ENCODE measurements at regions not wholly inside any gene's neighbourhood (a gene's known extent, or its start where the extent isn't known, plus 50 kb on each side); places are given as distances from the start of the nearest gene placed in this dataset.

DNA sequence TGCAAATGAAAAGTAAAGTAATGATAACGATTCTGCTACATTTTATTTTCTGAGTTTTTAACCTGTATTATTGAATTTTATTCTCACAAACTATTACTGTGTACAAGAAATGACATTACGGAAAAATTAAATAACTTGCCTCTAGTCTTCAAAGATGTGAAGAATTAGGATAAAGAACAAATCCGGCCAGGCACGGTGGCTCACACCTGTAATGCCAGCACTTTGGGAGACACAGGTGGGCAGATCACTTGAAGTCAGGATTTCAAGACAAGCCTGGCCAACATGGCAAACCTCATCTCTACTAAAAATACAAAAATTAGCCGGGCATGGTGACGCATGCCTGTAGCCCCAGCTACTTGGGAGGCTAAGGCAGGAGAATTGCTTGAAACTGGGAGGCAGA is 1584.4 kb upstream of the SEL1L start:
- Histone ChIP-seq H3K27ac (no peak overlapping the region), H3K4me1 (no peaks in the 10 kb centered on the region), H3K9ac (no peak overlapping the region), H3K4me2 (ENCODE audit: low read length) (no peak overlapping the region), H3K4me3 (ENCODE audit: low read depth, low read length) (no peak overlapping the region), H3K79me2 (no peaks in the 10 kb centered on the region), H3K27me3 (ENCODE audit: control insufficient read depth, insufficient read depth, low read length) (no peaks in the 10 kb centered on the region), H3K36me3 (ENCODE audit: control insufficient read depth, insufficient read depth, low read length) (no peaks in the 10 kb centered on the region), H3K9me3 (ENCODE audit: control insufficient read depth, low read length) (no peaks in the 10 kb centered on the region), H2AFZ (no peak overlapping the region)
- TF ChIP-seq, protein P1, sequence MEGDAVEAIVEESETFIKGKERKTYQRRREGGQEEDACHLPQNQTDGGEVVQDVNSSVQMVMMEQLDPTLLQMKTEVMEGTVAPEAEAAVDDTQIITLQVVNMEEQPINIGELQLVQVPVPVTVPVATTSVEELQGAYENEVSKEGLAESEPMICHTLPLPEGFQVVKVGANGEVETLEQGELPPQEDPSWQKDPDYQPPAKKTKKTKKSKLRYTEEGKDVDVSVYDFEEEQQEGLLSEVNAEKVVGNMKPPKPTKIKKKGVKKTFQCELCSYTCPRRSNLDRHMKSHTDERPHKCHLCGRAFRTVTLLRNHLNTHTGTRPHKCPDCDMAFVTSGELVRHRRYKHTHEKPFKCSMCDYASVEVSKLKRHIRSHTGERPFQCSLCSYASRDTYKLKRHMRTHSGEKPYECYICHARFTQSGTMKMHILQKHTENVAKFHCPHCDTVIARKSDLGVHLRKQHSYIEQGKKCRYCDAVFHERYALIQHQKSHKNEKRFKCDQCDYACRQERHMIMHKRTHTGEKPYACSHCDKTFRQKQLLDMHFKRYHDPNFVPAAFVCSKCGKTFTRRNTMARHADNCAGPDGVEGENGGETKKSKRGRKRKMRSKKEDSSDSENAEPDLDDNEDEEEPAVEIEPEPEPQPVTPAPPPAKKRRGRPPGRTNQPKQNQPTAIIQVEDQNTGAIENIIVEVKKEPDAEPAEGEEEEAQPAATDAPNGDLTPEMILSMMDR (IDR thresholded peaks at IDR 0.05): no peak

DNA sequence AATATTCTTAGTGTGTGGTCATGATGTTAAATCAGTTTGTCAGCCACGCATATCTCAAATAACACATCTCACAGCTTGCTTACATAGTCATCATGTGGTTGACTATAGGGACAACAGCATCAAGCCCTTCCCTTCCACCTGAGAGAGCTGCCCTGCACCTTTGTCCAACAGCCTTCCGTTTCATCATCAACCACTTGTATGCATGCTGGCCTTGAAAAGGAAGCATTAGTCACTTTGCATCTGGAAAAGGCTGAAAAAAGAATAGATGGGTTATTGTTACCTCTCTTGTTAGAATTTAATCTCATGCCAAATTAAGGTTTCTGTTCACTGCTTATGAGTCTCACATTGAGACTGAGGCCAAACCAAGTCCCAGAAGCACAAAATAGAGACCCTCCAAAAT is 1586.5 kb upstream of the SEL1L start:
- TF ChIP-seq, protein P1 (IDR thresholded peaks at IDR 0.05): no peak
- no peaks in the 10 kb centered on the region for H3K36me3 ChIP-seq (ENCODE audit: control insufficient read depth, insufficient read depth, low read length)
- H3K9ac ChIP-seq: no peak overlapping the region
- H3K79me2 ChIP-seq: no peaks in the 10 kb centered on the region
- H3K27ac ChIP-seq: no peak overlapping the region
- no peaks in the 10 kb centered on the region for H3K27me3 ChIP-seq (ENCODE audit: control insufficient read depth, insufficient read depth, low read length)
- H3K9me3 ChIP-seq (ENCODE audit: control insufficient read depth, low read length): no peaks in the 10 kb centered on the region
- no peaks in the 10 kb centered on the region for H3K4me1 ChIP-seq
- no peak overlapping the region for H3K4me3 ChIP-seq (ENCODE audit: low read depth, low read length)
- no peak overlapping the region for H3K4me2 ChIP-seq (ENCODE audit: low read length)
- no peak overlapping the region for H2AFZ ChIP-seq

DNA sequence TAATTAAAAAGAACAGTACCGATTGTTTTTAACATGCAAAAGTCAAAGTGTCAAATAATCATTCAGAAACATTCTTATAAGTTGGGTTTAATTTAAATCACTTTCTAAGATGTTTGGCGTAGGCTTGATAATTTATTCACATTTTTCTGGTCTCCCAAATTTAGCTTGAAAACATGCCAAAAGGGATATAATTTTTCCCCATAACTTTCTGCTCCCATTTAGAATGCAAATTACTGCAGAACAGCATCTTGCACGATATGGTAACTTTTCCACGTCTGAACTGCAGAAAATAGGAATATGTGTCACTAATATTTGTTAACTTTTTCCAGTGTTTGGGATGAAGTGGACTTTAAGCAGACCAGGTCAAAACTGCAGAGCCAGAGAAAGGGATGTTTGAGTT is 1592.4 kb upstream of the SEL1L start:
- Histone ChIP-seq H3K27ac (no peak overlapping the region), H3K9me3 (ENCODE audit: control insufficient read depth, low read length) (no peaks in the 10 kb centered on the region), H3K27me3 (ENCODE audit: control insufficient read depth, insufficient read depth, low read length) (no peaks in the 10 kb centered on the region), H3K36me3 (ENCODE audit: control insufficient read depth, insufficient read depth, low read length) (no peaks in the 10 kb centered on the region), H3K4me3 (ENCODE audit: low read depth, low read length) (no peak overlapping the region), H3K9ac (no peak overlapping the region), H2AFZ (no peak overlapping the region), H3K4me1 (no peaks in the 10 kb centered on the region), H3K79me2 (no peaks in the 10 kb centered on the region), H3K4me2 (ENCODE audit: low read length) (no peak overlapping the region)
- TF ChIP-seq, protein P1 (IDR thresholded peaks at IDR 0.05): no peak

DNA sequence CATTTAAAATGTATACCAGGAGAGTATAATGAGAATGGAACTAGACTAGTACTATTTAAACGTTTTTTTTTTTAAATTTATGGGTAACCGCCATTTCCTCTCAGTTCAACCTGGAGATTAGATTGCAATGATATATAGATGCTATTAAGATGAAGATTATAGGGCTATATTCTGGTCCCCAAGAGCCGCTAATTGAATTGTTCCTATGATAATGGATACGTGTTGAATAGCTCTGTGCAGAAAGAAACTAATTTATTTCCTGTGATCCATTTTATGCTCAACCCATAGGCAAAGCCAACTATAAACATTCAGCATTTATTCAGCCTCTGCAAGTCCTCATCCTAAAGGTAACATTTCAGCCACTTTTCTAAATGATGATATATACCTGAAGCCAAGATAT is 1595.1 kb upstream of the SEL1L start:
- H3K4me3 ChIP-seq (ENCODE audit: low read depth, low read length): no peak overlapping the region
- TF ChIP-seq, protein P1 (IDR thresholded peaks at IDR 0.05): no peak
- no peaks in the 10 kb centered on the region for H3K4me1 ChIP-seq
- no peaks in the 10 kb centered on the region for H3K36me3 ChIP-seq (ENCODE audit: control insufficient read depth, insufficient read depth, low read length)
- no peak overlapping the region for H3K9ac ChIP-seq
- no peaks in the 10 kb centered on the region for H3K9me3 ChIP-seq (ENCODE audit: control insufficient read depth, low read length)
- H3K27me3 ChIP-seq (ENCODE audit: control insufficient read depth, insufficient read depth, low read length): no peaks in the 10 kb centered on the region
- no peaks in the 10 kb centered on the region for H3K79me2 ChIP-seq
- no peak overlapping the region for H3K27ac ChIP-seq
- no peak overlapping the region for H3K4me2 ChIP-seq (ENCODE audit: low read length)
- H2AFZ ChIP-seq: no peak overlapping the region

DNA sequence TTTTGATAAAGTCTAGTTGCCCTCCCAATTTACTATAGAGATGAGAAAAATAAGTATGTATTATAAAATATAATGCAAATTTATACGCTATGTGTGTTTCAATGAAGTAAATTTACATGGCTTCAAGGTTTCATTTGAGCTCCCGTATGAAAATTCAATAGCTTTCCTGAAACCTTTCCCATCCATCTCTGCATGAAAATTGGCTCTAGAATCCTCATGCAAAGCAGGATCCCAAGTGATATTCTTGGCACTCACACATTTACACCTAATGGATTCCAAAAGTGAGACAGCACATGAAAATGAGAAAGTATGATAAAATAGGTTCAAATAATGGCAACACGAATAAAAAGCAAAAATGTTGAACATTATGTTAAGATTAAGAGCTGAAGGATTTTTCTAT is 1595.8 kb upstream of the SEL1L start:
- Histone ChIP-seq H3K9ac (no peak overlapping the region), H3K4me2 (ENCODE audit: low read length) (no peak overlapping the region), H3K4me1 (no peaks in the 10 kb centered on the region), H3K27ac (no peak overlapping the region), H3K79me2 (no peaks in the 10 kb centered on the region), H3K4me3 (ENCODE audit: low read depth, low read length) (no peak overlapping the region), H3K36me3 (ENCODE audit: control insufficient read depth, insufficient read depth, low read length) (no peaks in the 10 kb centered on the region), H3K9me3 (ENCODE audit: control insufficient read depth, low read length) (no peaks in the 10 kb centered on the region), H2AFZ (no peak overlapping the region), H3K27me3 (ENCODE audit: control insufficient read depth, insufficient read depth, low read length) (no peaks in the 10 kb centered on the region)
- TF ChIP-seq, protein P1 (IDR thresholded peaks at IDR 0.05): no peak
